NCI-H69 (cell line): ENCODE measurements at regions not wholly inside any gene's neighbourhood (a gene's known extent, or its start where the extent isn't known, plus 50 kb on each side); places are given as distances from the start of the nearest gene placed in this dataset.

Experiments used
- DNase-seq: peaks from one replicate; lab custom pipeline; 2025; lab: John Stamatoyannopoulos, UW

DNA sequence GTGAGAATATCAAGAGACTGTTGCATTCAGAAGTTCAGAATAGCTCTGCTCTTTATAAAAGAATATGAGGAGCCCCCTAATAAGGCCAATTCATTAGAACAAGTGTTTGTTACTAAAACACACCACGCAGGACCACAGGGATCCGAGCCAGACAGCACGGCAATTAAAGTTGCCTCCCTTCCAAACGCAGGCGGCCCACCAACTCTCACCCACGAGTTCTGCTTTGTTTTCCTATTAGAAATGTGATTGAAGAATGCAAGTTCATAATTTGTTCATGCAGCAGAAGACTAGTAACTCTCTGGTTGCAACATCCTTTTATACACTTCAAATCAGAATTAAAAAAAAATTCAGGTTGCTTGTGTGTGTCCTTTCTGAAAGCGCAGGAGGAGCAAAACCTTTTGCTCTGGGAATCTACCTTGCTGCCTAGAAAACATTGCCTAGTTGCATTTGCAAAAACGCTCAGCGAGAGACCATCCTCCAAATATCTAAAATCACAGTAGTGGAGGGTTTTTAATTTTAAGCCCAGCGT, 1044.1 kb upstream of the NR2F2 start:
- DNase-seq, result no peak

DNA sequence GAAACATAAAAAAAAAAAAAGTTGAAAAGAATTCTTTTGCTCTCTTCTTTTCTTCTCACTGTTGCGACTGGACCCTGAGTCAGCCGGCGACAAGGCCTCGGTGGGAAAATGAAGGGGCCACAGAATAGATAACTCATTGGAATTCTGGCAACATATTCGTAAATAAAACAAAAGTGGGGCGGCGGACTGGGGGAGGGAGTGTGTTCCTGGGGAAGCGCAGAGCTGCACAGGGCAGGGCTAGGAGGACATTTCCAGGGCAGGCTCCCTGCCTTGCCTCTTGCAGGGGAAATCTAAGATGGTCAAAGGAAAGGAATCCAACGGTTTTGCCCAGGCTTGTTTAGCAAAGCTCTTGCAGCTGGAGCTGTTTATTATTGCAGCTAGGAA, 1042.8 kb upstream of the NR2F2 start:
- DNase-seq, result no peak

DNA sequence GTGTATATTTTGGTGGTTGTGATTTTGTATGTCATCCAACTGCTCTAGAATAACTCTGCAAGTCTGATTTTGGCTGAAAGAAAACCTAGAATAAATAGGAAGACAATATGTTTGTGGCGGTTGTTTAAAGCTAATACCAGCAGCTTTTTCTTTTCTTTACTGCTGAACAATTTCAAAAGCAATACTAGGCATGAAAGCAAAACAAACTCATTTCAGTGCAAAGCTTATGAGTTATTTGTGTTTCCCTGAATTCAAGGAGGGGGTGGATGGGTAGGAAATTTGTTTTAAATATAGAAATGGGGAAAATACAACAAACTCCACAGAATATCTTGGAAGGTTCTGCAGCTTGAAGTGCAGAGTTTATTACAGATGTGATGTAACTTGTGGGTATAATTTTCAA, 1041.9 kb upstream of the NR2F2 start:
- DNase-seq, result no peak

DNA sequence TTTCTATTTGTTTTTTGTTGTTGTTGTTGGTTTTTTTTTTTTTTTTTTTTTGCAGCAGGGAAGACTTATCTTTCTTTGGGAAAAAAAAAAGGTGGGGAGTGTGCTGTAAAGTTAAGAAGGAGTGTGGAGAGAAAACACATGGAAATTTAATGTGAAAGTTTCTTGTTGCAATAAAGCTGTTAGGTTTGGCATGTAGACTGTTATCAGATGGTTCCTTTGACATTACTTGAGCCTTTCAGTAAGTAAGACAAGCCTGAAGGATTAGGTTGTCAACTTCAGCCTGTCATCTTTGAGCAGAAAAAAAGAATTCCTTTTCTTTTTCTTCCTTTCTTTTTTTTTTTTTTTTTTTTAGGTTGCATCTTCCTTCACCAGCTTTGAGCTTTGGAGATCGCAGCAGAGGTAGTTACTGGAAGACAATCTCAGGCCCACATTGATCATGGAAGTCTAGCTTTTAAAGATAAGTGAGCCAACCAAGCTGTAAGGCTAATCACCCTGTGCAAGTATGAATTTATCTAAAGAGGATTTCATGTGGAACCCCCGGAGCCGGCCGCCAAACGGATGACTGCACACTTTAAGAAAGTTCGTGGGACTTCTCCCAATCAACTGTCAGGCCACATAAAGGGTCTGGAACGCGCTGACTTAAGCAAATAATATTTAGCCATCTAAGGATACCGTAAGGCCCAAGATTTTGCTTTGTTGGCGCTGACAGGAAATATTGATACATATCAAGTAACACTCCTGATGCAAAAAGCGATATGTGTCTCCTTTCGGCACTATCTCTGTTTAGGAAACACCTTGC, 1040.1 kb upstream of the NR2F2 start:
- no peak for DNase-seq

DNA sequence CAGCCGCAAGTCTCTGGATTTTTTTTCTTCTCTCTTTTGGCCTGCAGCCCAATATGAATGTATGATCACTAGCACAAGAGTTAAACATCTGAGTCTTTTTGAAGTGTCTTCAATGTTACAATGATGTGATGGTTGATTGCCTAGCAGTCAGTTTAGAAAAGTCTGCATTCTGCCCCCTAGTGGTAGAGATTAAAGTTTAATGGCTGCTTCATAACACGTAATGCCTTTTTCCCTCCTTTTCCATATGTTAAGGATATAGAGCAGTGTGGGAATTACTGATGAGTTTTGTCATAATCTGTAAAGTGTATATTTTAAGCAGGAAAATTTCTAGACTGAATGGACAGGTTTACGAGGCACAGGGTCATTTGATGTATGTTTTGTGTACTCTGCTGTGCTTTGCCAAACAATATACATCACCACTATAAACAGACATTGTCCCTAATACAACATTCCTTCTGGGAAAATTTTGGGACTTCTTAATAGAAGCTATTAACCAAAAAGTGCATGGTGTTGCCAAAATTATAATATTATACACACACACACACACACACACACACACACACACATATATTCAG, 1038.5 kb upstream of the NR2F2 start:
- DNase-seq, result peak; percentile 33

DNA sequence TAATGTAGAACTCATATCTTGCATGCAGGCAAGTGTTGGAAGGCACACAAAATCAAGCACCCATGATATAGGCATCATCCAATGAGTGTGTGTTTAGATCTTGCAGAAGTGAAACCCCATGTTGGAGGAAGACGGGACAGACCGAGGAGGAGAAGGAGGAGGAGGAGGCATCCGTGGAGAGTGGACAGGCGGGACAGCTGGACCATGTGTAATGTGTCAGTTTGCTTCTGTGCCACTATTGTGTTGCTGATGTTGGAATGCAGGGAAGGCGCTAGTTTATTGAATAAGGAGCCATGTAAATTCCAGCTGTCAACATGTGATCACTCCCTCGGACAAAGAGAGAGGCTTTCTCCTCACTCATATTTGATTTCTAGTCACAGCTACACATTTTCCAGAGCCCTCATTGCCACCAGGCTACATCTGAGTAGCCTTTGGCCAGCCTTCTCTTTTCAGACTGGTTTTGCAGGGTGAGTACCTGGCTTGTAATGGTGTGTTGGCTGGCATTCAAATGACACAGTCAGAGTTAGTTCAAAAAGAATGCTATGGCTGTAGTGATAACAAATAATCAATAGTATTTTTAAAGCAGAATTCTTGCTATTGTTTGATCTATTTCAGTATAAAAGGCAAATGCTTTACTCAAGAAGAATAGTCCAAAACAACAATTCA, 1037.6 kb upstream of the NR2F2 start:
- DNase-seq, result no peak

DNA sequence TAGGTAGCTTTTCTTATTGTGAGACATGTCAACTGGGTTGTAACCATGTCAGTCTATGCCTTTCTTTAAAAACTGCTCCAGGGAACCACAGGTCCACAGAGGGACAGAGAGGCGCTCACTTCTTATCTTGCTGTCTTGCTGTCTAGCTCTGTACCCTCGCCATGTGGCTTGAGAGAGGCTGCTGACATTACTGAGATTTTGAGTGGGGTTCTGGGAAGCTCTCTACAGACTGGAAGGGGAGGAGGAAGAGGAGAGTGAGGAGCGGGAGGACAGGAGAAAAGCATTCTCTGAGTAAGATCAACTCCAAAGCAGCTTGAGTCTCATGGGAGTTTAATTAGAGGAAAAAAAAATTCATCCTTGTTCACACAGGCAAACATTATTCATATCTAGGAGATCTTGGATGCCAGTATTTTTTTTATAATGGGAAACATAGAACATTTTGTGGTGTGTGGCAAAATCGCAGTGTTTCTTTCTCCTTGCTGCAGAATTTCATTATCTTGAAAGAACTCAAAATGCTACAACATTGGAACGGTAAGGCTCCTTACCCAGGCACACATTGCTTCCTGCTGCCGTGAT, 1037.0 kb upstream of the NR2F2 start:
- no peak for DNase-seq

DNA sequence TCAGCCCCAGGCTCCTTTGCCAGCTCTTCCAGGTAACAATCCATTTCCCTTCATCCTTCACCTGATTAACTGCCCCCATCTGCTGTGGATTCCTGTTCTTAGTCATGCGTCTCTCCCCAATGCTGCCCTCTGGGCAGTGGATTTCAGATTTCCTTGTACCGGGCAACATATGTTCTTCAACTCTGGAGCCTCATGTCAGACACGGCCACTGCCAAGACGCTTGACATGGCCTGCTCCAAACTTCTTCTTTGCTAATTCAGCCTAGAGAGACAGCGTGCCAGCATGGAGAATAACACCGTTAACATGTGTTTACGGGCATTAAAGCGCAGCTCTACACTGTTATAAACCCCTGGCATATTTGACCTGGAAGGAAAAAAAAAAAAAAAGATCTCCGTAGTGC, 1035.1 kb upstream of the NR2F2 start:
- DNase-seq, result no peak

DNA sequence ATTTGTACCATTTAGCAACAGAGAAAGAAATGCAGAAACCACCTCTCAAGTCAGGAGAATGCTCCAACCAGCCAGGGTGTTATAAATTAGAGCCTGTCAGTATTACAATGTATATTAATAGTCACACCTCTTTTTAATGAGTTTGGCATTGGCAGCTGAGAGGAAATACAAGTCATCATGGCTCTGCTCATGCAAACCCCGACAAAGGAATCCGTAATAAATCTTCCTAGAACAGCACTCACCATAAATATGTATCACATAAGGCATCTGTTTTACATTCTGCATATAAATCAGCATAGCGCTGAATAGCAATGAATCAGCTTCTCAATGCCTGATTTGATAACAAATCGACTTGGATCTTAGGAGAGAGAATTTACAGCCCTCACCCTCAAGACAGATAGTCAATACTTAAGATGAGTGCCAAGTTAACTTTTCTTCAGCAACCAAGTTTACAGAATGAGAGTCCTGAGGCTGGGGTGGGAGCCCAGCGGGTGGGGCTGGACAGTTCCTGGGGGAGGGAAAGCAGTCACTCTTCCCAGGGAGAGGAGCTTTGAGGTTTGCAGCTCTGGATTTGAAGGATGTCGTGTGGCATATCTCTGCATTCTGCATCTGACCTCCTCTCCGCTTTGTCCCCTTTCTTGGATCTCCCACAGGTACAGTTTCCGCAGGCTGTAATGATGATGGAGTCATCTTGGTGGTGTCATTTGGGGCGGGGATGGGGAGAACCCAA, 1034.4 kb upstream of the NR2F2 start:
- no peak for DNase-seq

DNA sequence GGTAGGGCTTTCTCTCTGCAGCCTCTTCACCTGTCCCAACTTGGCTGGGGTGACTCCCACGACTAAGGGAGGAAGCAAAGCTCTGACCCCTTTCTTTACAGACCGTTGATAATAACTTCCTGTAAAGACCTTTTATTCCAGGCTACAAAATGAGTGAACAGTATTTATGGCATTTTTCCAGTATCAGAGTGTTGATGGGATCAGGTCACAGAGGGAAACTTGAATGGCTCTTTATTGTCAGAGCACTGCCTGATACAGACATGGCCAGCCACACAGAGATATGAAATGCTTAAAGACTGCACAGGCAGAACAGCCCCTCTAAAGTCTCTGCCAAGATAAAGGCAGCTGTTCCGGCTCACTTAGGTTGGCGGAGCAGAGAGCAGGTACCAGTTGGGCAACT, 1033.9 kb upstream of the NR2F2 start:
- DNase-seq, result no peak

DNA sequence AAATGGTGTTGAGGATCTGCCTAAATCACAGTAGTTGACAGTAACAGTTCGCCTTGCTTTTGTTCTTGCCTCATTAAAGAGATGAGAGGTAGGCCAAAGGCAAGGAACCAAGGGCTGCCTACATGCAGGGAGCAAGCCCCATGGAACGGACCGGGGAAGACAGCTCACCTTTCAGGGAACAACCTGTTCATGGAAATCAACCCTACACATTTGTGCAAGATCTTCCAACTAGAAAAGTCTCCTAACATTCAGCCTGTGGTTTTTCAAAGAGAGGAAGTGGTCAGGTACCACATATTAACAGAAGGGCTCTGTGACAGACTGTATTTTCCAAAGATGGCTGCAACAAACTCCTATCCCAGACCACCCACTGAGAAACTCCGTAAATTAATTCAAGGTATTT, 1031.8 kb upstream of the NR2F2 start:
- no peak for DNase-seq

DNA sequence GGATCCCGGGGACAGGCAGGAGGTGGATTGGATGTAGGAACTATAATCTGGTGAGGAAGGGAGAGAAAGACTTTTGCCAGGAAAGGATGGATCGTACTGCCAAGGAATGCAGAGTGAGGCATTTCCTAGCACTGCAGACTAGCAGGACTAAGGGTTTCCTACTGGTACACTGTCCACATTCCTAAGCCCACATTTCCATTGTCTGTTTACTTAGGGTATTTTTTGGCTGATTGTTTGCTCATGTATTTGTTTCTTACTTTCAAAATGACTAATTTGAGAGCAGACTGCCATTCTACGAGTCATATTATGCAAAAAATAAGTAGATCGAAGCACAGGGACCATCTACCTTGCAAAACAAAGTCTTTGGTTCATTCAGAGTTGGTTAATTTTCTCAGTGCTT, 1029.5 kb upstream of the NR2F2 start:
- no peak for DNase-seq

DNA sequence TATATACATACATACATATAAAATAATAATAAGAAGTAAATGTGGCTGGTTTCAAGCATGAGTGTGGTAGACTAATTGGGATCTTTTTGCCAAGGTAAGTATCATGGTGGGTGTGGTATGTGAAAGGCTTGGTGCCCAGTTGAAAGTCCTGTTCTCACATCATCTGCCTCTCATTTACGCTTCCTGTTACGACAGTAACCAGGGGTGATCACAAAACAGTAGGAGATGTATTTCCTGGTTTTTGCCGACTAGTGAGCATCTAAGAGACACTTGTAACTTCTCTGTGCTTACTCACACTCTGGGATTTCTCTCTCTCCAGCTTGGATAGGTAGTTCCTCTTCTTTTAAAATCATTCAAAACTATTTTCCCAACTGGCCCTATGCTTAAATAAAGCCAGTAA, 1028.3 kb upstream of the NR2F2 start:
- DNase-seq, result no peak

DNA sequence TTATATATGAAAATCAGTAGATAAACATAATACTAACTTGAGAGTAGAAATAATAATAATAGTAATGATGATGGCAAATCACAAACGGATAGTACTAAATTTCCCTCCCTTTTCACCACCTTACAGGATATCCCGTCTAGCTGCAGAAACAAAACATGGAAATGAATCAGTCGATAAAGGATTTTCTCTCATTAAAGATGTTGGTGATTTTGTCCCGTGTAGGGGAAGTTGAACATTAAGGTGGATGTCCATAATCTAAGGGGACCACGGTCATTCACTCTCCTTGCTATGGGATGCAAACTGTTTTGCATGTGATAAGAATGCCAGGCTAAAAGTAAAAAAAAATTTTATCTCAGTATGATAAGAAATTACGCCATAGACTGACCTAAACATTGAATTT, 1027.7 kb upstream of the NR2F2 start:
- DNase-seq, result no peak

DNA sequence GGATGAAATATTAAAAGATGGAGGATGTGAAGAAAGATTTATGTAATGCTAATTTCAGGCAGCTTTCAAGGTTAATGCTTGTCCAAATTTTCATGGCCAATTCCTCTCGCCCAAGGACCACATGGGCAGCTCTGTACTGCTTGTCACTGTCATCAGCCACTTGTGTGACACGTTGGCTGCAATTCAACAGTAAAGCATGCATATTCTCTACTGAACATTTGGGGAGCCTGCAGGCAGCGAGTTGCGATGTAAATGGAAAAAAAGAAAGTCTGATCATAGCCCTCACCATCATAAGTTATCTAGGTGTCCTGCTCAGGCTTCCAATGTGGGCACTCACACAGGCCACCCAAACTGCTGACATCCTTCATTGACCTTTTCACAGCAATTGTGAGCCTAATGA, 1026.8 kb upstream of the NR2F2 start:
- DNase-seq, result no peak

DNA sequence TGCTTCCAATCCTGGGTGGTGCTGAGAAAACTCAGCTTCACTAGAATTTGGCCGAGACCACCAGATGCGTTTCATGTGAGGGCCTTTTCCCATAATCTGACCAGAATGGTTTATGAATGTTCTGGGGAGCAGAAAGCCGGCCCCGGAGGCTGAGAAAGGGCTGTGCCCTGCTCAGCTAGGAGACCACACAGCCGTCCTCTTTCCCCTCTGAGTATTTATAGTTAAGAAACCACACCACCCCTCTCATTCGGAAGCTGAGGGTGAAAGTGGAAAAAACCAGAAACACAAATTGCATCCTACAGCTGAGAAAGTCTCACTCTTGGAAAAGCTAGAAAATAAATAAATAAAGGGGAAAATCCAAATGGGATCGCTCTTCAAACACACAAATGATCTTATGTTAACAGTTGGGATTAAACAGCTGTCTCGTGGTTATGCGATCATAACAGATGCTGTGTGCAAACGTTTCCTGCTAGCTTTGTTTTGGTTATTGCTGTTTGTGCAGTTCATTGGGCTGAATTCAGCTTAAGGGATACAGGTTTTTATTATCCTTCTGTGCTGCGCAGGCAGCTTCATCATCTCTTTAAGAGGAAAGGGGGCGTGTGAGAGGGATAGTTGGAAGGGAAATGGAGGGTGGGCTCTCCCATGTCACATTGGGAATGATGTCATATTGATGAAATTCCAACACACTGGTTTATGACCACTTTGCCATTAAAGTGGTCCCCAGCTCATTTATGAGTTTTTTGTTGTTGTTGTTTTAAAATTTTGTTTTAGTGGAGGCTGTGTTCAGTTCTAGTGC, 1026.2 kb upstream of the NR2F2 start:
- DNase-seq, result no peak

DNA sequence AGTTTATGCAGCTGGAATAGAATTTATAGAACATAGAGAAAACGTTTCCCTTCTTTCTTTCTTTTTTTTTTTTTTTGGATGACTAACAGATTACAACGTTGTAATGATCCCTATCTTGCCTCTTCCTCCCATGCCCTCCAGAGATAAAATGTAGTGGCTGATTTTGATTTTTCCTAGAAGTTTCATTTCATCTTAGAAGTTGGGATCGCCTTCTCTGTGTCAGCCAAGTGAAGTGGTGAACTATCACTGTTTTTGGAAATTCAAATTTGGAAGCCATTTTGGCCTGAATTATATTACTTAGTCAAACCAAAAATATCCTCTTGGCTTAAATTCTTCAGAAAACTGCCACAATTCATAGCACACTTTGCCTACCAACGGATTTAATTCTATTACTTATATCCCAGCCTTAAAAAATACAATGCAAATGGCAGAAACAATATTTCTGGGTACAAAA, 1025.5 kb upstream of the NR2F2 start:
- no peak for DNase-seq

DNA sequence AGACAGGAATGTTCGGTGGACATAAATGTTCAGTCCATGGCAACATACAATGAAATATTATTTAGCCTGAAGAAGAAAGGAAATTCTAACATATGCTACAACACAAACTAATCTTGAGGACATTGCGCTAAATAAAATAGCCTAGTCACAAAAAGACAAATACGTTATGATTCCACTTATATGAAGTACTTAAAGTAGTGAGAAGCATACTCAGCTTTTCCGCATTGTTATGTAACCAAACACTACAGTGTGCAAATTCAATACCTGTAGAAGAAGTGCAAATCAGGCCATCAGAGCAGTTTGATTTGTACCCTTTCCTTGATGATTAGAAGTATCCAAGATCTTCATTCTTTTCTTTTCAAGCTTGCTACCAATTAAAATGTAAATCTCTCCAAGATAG, 1023.4 kb upstream of the NR2F2 start:
- DNase-seq, result no peak

DNA sequence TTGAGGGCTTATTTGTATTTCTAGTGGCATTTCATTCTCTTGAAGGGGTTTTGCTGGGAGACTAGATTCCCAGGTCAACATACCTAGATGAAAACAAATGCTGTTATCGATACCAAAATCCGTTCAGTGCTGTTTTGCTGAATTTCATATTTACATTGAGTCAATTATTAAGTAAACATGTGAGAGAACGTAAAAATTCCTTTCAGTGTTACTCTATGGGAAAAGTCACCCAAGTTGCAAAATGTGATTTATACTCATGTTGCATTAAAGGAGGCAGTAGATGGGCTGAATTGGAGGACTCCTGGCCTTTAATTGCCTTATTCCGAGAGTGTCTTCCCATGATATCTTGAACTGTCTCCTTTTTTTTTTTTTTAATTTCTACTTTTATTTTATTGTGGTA, 1011.3 kb upstream of the NR2F2 start:
- DNase-seq, result no peak

DNA sequence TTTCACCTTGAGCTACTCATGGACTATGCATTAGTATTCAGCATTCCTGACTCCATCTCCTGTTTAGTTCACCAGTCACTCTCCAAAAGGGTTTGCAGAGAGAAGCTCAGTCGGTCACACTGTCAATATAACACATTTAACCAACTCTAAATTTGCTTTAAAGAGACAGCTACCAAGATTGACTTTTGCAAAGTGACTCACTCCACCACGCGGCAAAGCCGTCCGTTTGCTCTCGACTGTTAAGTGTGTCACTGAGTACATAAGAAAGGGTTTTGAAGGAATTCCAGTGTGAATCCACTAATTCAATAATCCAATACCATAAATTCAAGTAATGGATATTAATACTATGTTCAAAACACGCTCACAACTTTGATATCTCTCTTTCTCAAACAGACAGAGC, 1006.7 kb upstream of the NR2F2 start:
- DNase-seq, result no peak

DNA sequence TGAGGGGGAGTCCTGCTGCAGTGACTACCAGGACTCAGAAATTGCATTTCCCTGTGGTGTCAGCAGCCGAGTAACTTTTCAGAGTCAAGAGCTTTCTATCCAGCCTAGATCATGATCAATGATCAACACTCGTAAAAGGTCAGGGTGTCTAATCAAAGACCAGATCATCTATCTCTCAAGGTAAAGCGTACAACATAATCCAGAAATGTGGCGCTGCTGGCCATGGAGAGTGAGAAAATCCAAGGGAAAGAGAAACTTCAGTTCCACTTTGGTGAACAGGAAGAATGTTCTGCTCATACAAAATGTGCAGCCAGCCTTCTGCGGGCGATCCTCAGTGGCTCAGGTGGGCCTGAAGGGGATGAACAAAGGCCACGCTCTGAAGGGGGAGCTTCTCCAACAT, 1005.8 kb upstream of the NR2F2 start:
- no peak for DNase-seq
